ENCODE measurements at regions not wholly inside any gene's neighbourhood (a gene's known extent, or its start where the extent isn't known, plus 50 kb on each side); places are given as distances from the start of the nearest gene placed in this dataset.

- Histone ChIP-seq H3K4me1 (no peaks in the 10 kb centered on the region), H3K4me3 (ENCODE audit: low read depth, low read length) (no peak overlapping the region), H3K36me3 (ENCODE audit: control insufficient read depth, insufficient read depth, low read length) (no peaks in the 10 kb centered on the region), H3K9me3 (no peaks in the 10 kb centered on the region), H3K27me3 (replicated peaks; ENCODE audit: control insufficient read depth, insufficient read depth, low read length) (no peaks in the 10 kb centered on the region)
- intact Hi-C loops (cut with micrococcal nuclease; ENCODE audit: unreplicated experiment): no loop called here
- TF ChIP-seq CTCF (IDR thresholded peaks at IDR 0.05; ENCODE audit: insufficient read depth in 1 of 2, low read depth in 1 of 2, low read length in 1 of 2, severe bottlenecking in 1 of 2, unreplicated experiment in 1 of 2): no peak
- no peak for DNase-seq
- BruUV-seq (replicated peaks): no TSS peak
- Mint-ChIP-seq H3K4me3 (ENCODE audit: unreplicated experiment) (no peak overlapping the region), H3K4me1 (ENCODE audit: low read depth, unreplicated experiment) (no peaks in the 10 kb centered on the region), H3K27me3 (ENCODE audit: insufficient read depth, unreplicated experiment) (no peaks in the 10 kb centered on the region), H3K9me3 (ENCODE audit: unreplicated experiment) (no peaks in the 10 kb centered on the region), H3K27ac (ENCODE audit: unreplicated experiment) (no peak overlapping the region), H3K36me3 (ENCODE audit: insufficient read depth, unreplicated experiment) (no peaks in the 10 kb centered on the region)
- CTCF ChIA-PET: no interaction called here
- POLR2A ChIA-PET: no interaction called here
Measured at GRCh38 chr4:19748519-19749479, 502.9 kb upstream of the SLIT2 start.

GRCh38 chr4:19746377-19746776 lies 505.3 kb upstream of the SLIT2 start:
- Histone ChIP-seq H3K36me3 (ENCODE audit: control insufficient read depth, insufficient read depth, low read length) (no peaks in the 10 kb centered on the region), H3K4me1 (no peaks in the 10 kb centered on the region), H3K27me3 (replicated peaks; ENCODE audit: control insufficient read depth, insufficient read depth, low read length) (no peaks in the 10 kb centered on the region), H3K4me3 (ENCODE audit: low read depth, low read length) (no peak overlapping the region), H3K9me3 (no peaks in the 10 kb centered on the region)
- ChIA-PET POLR2A (no interaction called here), CTCF (no interaction called here)
- Mint-ChIP-seq H3K4me3 (ENCODE audit: unreplicated experiment) (no peak overlapping the region), H3K27me3 (ENCODE audit: insufficient read depth, unreplicated experiment) (no peaks in the 10 kb centered on the region), H3K4me1 (ENCODE audit: low read depth, unreplicated experiment) (no peaks in the 10 kb centered on the region), H3K9me3 (ENCODE audit: unreplicated experiment) (no peaks in the 10 kb centered on the region), H3K36me3 (ENCODE audit: insufficient read depth, unreplicated experiment) (no peaks in the 10 kb centered on the region), H3K27ac (ENCODE audit: unreplicated experiment) (no peak overlapping the region)
- no TSS peak for BruUV-seq (replicated peaks)
- no peak for TF ChIP-seq CTCF (IDR thresholded peaks at IDR 0.05; ENCODE audit: insufficient read depth in 1 of 2, low read depth in 1 of 2, low read length in 1 of 2, severe bottlenecking in 1 of 2, unreplicated experiment in 1 of 2)
- intact Hi-C loops (cut with micrococcal nuclease; ENCODE audit: unreplicated experiment): no loop called here
- DNase-seq: no peak

- CTCF ChIA-PET: no interaction called here
- H3K27me3 Mint-ChIP-seq (ENCODE audit: insufficient read depth, unreplicated experiment): no peaks in the 10 kb centered on the region
- H3K9me3 Mint-ChIP-seq (ENCODE audit: unreplicated experiment): no peaks in the 10 kb centered on the region
- no peak overlapping the region for H3K4me3 Mint-ChIP-seq (ENCODE audit: unreplicated experiment)
- no peak for TF ChIP-seq CTCF (IDR thresholded peaks at IDR 0.05; ENCODE audit: insufficient read depth in 1 of 2, low read depth in 1 of 2, low read length in 1 of 2, severe bottlenecking in 1 of 2, unreplicated experiment in 1 of 2)
- Histone ChIP-seq H3K9me3 (no peaks in the 10 kb centered on the region), H3K36me3 (ENCODE audit: control insufficient read depth, insufficient read depth, low read length) (no peaks in the 10 kb centered on the region), H3K4me3 (ENCODE audit: low read depth, low read length) (no peak overlapping the region), H3K4me1 (no peaks in the 10 kb centered on the region), H3K27me3 (replicated peaks; ENCODE audit: control insufficient read depth, insufficient read depth, low read length) (no peaks in the 10 kb centered on the region)
- BruUV-seq (replicated peaks): no TSS peak
- intact Hi-C loops (cut with micrococcal nuclease; ENCODE audit: unreplicated experiment): no loop called here
- no peak overlapping the region for H3K27ac Mint-ChIP-seq (ENCODE audit: unreplicated experiment)
- H3K36me3 Mint-ChIP-seq (ENCODE audit: insufficient read depth, unreplicated experiment): no peaks in the 10 kb centered on the region
- POLR2A ChIA-PET: no interaction called here
- DNase-seq: no peak
- no peaks in the 10 kb centered on the region for H3K4me1 Mint-ChIP-seq (ENCODE audit: low read depth, unreplicated experiment)
Measured at GRCh38 chr4:19743115-19743638, 508.5 kb upstream of the SLIT2 start.

Data from Caco-2 (cell line).